Kidney epithelial cell (primary cell): ENCODE measurements at regions not wholly inside any gene's neighbourhood (a gene's known extent, or its start where the extent isn't known, plus 50 kb on each side); places are given as distances from the start of the nearest gene placed in this dataset.

Experiments
- DNase-seq: peaks from one replicate; pipeline ENCODE4 v3.0.0-alpha.2; 2010; ENCODE audit warnings: low read depth
- H3K27me3 ChIP-seq: 2 replicates; pipeline ENCODE4 v1.6.0; 2011; ENCODE audit warnings: low read length; ENCODE audit not compliant: control insufficient read depth, insufficient read depth
- H3K36me3 ChIP-seq: 2 replicates; pipeline ENCODE4 v1.5.1; 2011; ENCODE audit warnings: low read length; ENCODE audit not compliant: control insufficient read depth, insufficient read depth
- H3K4me3 ChIP-seq: 2 replicates; pipeline ENCODE4 v1.5.1; 2011; ENCODE audit warnings: low read depth, mild to moderate bottlenecking, control low read depth, low read length
- TF ChIP-seq, protein P1 (sequence below): IDR thresholded peaks from 2 replicates; pipeline ENCODE4 v1.5.1; 2011; ENCODE audit warnings: mild to moderate bottlenecking, moderate library complexity, low read length, control low read depth, inconsistent platforms; ENCODE audit not compliant: insufficient read depth, poor library complexity, severe bottlenecking

GRCh38 chr5:144880513-144880912, 709.8 kb downstream of the KCTD16 start:
- TF ChIP-seq, protein P1, sequence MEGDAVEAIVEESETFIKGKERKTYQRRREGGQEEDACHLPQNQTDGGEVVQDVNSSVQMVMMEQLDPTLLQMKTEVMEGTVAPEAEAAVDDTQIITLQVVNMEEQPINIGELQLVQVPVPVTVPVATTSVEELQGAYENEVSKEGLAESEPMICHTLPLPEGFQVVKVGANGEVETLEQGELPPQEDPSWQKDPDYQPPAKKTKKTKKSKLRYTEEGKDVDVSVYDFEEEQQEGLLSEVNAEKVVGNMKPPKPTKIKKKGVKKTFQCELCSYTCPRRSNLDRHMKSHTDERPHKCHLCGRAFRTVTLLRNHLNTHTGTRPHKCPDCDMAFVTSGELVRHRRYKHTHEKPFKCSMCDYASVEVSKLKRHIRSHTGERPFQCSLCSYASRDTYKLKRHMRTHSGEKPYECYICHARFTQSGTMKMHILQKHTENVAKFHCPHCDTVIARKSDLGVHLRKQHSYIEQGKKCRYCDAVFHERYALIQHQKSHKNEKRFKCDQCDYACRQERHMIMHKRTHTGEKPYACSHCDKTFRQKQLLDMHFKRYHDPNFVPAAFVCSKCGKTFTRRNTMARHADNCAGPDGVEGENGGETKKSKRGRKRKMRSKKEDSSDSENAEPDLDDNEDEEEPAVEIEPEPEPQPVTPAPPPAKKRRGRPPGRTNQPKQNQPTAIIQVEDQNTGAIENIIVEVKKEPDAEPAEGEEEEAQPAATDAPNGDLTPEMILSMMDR, result no peak
- Histone ChIP-seq H3K27me3 (no peaks in the 10 kb centered on the region), H3K4me3 (no peak overlapping the region), H3K36me3 (no peaks in the 10 kb centered on the region)
- no peak for DNase-seq

DNA sequence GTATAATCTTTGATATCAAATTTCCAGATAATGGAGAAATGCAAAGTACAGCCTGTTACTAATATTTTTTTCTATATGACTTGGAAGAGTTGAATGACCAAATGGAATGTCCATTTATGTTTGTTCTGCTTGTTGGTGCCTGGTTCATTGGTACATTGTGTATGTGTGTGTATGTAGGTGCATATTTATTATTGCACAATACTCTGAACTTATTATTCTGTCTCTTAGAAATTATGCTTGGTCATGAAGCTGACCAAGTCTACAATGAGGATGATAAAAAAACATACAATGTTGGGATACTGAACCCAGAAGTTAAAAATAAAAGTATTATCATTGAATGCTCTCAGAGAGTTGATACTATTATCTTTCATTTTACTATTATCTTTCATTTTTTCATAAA, 706.3 kb downstream of the KCTD16 start:
- Histone ChIP-seq H3K4me3 (no peak overlapping the region), H3K36me3 (no peaks in the 10 kb centered on the region), H3K27me3 (no peaks in the 10 kb centered on the region)
- DNase-seq, result no peak
- TF ChIP-seq, protein P1, result no peak

DNA sequence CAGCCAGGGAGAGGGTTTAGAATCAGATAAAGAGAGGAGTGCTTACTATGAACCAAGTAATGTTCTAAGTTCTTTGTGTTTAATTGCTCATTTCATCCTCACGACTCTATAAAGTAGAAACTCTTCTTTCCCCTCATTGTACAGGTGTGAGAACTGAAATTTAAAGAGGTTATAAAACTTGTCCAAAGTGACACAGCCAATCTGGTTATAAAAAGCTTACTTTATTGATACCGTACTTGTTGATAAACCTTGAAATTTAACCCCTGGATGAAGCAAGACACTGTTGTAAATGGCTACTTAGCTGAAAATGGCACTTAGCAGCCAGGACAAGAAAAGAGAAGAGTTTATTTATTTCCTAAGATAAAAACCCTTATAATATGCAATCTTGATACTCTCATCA, 702.4 kb downstream of the KCTD16 start:
- Histone ChIP-seq H3K36me3 (no peaks in the 10 kb centered on the region), H3K4me3 (no peak overlapping the region), H3K27me3 (no peaks in the 10 kb centered on the region)
- TF ChIP-seq, protein P1, result no peak
- DNase-seq, result no peak

GRCh38 chr5:144864118-144864517, 693.4 kb downstream of the KCTD16 start:
- DNase-seq, result no peak
- no peaks in the 10 kb centered on the region for H3K27me3 ChIP-seq
- no peaks in the 10 kb centered on the region for H3K36me3 ChIP-seq
- TF ChIP-seq, protein P1, result no peak
- no peak overlapping the region for H3K4me3 ChIP-seq

- H3K27me3 ChIP-seq, result no peaks in the 10 kb centered on the region
- DNase-seq, result no peak
- TF ChIP-seq, protein P1, result no peak
- H3K4me3 ChIP-seq, result no peak overlapping the region
- H3K36me3 ChIP-seq, result no peaks in the 10 kb centered on the region
Measured at GRCh38 chr5:144857454-144857853, 686.8 kb downstream of the KCTD16 start.

GRCh38 chr5:144844086-144844485, 673.4 kb downstream of the KCTD16 start:
- Histone ChIP-seq H3K27me3 (no peaks in the 10 kb centered on the region), H3K36me3 (no peaks in the 10 kb centered on the region), H3K4me3 (no peak overlapping the region)
- TF ChIP-seq, protein P1, result no peak
- no peak for DNase-seq
